GM19395 (cell line): ENCODE measurements at regions not wholly inside any gene's neighbourhood (a gene's known extent, or its start where the extent isn't known, plus 50 kb on each side); places are given as distances from the start of the nearest gene placed in this dataset.
"Not testable (repeated sequence)": the region's sequence is repeated elsewhere in the genome, so short reads cannot be mapped to it uniquely, and the experiment has no call there.

Source experiments
- ATAC-seq: cut with Tn5 transposase; IDR thresholded peaks from one replicate; pipeline ENCODE4 v1.9.1; 2021; ENCODE audit warnings: mild to moderate bottlenecking, moderate library complexity; ENCODE audit not compliant: unreplicated experiment

DNA sequence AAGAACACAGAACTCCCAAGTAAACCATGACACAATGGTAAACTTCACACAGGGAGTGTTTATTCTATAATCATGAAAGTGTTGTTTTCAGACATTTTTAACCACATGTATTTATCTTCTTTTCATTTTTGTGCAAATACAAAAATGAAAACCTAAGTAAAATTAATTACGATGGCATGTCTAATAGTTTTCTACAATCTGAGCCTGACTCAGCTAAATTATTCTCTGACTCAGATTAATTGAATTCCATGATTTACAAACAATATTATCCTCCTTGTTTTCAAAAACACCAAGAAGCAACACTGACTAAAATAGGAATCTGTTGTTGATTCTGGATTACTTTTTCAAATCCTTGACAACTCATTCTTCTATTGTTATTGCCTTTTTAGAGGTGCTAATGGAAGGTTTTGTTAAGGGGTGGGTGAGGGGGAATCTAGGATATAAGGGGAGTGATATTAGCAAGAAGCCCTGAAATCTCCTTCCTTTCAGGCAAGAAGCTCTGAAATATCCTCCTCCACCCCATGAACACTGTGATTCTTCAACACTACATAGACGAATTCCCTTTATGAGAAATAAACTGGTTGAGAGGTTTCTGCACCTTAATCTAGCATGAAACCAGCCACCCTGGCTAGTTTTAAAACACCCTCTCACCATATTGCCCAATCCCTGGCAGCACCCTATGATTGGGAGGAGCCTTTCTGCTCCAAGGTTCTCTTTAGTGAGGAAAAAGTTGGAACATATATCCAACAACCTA lies 1057.7 kb upstream of the PCDH20 start:
- ATAC-seq = no peak

GRCh38 chr13:62453761-62454160 lies 1038.1 kb upstream of the PCDH20 start:
- no peak for ATAC-seq

GRCh38 chr13:62450759-62451158 lies 1035.1 kb upstream of the PCDH20 start:
- no peak for ATAC-seq

GRCh38 chr13:62447771-62448382 lies 1032.2 kb upstream of the PCDH20 start:
- not testable (repeated sequence) for ATAC-seq

- ATAC-seq = no peak
Measured at GRCh38 chr13:62444805-62445204, 1029.2 kb upstream of the PCDH20 start.

DNA sequence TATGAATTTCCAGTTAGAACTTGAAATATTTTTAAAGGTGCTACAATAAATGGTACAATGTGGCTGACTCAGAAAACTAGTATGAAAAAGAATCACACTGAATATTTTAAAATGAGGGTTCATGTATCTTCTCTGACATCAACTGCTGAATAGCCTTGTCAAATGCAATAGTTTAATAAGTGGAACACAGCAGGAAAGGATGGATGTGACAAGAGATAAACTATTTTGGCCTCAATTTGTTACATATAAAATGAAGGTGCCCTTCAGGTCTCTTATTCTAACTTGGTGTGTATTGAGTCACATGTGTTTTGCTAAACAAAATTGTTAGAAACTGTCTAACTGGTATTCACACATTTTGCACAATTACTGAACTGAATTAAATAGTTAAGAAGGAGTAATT lies 1018.4 kb upstream of the PCDH20 start:
- ATAC-seq = no peak

DNA sequence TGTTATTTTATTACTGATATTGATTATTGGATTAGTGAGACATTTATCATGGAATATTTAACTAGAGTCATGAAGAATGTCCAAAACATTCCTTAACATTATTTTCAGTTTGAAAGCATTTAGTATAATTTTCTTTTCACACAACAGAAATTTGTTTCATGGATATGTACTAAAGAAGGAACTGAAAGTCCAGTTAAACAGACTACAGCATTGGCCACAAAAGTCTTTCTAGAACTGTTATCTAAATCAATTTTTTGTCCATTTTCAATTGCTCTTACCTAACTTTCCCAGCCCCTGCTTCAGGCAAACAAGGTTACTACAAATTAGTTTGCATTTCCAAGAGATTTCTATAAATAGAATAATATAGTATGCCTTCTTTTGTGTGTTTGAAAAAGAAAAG lies 1018.0 kb upstream of the PCDH20 start:
- ATAC-seq = no peak

- ATAC-seq = no peak
Measured at GRCh38 chr13:62432906-62433305, 1017.3 kb upstream of the PCDH20 start.

DNA sequence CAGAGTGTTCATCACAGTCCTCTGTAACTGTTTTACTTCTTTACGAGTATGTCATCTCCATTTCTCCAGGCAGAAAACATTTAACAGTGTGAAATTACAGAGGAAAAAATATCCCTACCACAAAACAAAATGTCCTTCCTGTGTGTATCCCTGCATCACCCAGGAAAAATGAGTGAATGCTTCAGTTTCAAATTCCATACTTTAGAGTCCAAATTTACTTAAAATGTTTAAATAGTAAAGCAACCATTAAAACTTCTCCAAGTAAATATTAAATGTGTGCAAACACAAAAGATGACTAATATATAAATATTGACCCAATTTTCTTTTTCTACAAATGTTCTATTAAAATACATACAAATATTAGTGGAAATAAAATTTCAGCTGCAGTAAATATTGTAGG lies 1016.6 kb upstream of the PCDH20 start:
- ATAC-seq = no peak

DNA sequence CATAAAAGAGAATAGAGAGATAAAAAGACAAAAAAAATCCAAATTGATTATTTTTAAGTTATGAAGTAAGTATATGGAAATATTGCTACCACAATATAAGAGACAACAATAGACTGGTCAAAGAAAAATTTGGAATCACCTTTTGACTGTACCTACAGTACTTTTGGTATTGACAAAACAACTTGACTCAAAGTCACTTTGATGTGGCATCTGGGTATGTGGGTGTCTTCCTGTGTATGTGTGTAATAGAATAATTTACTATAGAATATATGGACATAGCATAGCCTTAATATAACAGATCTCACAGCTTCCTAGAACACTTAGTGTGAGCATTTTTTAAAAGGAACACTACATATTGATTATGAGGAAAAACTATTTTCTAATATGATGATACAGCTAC lies 1016.2 kb upstream of the PCDH20 start:
- no peak for ATAC-seq

DNA sequence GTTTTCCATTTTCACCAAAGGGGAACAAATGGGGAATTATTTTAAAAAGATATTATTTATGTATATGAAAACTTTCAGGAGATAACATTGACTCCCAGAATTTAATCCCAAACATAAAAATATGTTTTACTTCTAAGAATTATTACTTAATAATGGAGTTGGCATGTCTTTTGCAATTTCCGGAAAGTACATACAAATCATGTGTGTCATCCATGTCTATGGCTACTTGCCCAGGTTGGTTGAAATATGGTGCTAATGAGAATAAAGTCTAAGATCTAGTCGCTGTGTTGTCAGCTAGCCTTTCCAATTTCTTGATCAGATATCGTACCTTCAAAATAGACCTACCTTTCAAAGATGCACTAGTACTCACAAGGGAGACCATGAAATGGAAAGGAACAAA lies 1003.2 kb upstream of the PCDH20 start:
- no peak for ATAC-seq

- no peak for ATAC-seq
Measured at GRCh38 chr13:62418376-62418775, 1002.7 kb upstream of the PCDH20 start.

- ATAC-seq = no peak
Measured at GRCh38 chr13:62407871-62408270, 992.2 kb upstream of the PCDH20 start.

DNA sequence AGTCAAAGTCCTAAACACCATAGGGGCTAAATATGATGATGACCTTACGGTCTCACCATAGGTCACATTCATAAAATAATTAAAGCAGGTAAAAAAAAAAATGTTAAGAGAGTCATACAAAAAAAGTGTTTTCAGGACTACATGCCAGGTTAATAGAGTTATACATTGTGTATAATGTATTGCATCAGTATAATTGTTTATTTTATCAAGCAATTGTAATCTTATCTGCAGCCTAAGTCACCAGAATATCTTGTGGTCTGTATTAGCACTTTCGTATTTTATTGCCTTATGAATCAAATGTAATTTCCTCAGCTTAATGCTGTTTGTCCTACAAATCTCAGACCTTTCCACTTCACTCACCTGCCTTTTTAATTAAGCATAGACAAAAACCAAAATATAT lies 972.9 kb upstream of the PCDH20 start:
- no peak for ATAC-seq

GRCh38 chr13:62387647-62388046 lies 972.0 kb upstream of the PCDH20 start:
- ATAC-seq = no peak

DNA sequence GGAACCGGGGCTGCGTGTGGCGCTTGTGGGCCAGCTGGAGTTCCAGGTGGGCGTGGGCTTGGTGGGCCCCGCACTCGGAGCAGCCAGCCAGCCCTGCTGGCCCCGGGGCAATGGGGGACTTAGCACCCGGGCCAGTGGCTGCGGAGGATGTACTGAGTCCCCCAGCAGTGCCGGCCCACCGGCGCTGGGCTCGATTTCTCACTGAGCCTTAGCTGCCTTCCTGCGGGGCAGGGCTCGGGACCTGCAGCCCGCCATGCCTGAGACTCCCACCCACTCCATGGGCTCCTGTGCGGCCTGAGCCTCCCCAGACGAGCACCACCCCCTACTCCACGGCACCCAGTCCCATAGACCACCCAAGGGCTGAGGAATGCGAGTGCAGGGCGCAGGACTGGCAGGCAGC lies 963.6 kb upstream of the PCDH20 start:
- not testable (repeated sequence) for ATAC-seq

DNA sequence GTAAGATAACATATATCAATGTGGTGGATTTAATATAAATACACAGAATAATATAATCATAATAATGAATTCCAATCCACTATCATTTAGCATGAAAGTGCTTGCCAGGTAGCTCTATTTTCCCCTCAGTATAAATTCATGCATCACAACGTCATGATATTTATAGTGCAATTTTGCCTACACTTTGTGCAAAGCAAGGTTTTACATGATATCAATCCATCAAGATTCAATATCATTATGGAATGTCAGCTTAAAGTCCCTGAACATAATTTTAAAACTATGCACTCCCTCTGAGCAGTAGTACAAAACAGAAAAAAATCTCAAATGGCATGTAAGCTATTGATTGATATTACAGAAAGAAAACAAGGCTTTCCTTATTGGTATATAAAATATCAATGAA lies 962.2 kb upstream of the PCDH20 start:
- no peak for ATAC-seq

DNA sequence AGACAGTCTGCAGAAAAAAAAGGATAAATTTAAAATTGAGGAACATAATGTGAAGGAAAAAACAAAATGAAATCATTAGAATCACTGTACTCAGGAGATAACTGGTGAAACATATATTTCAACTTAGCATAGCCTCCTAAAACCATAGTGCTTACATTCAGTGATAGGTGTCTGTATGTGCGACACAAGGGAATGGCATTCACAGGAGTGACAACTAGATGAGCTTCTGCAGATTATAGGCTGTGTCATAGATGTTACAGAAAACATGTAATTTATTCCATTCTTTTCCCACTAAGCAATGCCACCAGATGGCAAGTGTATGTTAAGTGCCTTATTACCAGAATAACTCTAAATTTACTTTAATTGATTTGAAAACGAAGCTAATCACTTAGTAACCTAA lies 960.0 kb upstream of the PCDH20 start:
- no peak for ATAC-seq

GRCh38 chr13:62371737-62372136 lies 956.1 kb upstream of the PCDH20 start:
- ATAC-seq = no peak

DNA sequence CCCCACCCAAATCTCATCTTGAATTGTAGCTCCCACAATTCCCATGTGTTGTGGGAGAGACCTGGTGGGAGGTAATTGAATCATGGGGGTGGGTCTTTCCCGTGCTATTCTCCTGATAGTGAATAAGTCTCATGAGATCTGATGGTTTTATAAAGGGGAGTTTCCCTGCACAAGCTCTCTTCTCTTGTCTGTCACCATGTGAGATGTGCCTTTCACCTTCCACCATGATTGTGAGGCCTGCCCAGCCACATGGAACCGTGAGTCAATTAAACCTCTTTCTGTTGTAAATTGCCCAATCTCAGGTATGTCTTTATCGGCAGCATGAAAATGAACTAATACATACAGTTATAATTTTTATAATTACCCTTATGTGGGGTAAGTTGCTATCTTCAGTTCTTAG lies 952.3 kb upstream of the PCDH20 start:
- ATAC-seq = not testable (repeated sequence)

DNA sequence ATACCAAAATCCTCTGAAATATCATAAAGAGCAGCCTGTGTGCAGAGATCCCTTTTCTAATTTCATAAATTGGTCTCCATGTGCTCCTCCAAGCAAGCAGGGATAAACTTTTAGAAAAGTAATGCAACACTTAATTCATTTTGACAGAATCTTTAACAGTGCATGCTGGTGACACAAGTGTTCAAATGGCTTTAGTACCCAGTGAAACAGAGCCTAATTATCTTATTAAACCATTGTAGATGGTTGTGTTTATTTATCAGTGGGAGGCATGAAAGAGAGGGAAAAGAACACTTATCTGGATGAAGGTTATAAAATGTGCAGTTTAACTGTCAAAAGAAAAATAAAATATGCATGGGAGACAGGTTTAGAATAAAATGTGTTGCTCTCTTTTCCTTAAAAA lies 945.0 kb upstream of the PCDH20 start:
- ATAC-seq = no peak

DNA sequence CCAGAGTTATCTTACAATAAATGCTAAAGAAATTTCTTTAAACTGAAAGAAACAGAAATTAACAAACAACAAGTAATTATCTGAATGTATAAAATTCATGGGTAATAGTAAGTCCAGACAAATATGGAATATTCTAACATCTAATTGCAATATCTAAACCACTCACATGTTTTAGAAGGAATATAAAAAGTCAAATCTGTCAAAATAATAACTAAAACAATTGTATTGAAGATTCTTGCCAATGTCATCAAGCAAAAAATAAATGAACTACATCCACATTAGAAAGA lies 942.9 kb upstream of the PCDH20 start:
- no peak for ATAC-seq
